NCI-H1105 (cell line): ENCODE measurements at regions not wholly inside any gene's neighbourhood (a gene's known extent, or its start where the extent isn't known, plus 50 kb on each side); places are given as distances from the start of the nearest gene placed in this dataset.
A peak's percentile ranks its signal among the peaks of the same experiment; 100 is the strongest.
"Not testable (repeated sequence)": the region's sequence is repeated elsewhere in the genome, so short reads cannot be mapped to it uniquely, and the experiment has no call there.

Experiments
- DNase-seq: peaks from one replicate; lab custom pipeline; 2025; lab: John Stamatoyannopoulos, UW

DNA sequence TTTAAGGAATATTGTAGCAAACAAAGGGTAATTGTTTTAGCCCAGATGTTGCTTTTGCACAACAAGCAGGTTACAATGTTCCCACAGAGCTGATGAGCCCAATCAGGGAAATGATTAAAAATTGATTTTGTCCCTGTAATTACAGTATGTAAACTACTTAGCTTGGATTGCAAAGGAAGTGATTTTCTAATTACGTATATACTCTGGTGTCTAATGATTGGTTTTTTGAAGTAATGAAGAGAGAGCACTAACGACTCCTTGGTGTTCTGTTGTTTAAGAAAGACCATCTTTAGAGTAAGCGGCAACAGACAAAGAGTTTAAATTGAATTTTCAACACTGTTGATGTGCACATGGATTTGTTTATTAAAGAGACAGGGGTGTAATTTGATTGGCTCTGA lies 95.3 kb upstream of the ZNF536 start:
- DNase-seq: no peak

DNA sequence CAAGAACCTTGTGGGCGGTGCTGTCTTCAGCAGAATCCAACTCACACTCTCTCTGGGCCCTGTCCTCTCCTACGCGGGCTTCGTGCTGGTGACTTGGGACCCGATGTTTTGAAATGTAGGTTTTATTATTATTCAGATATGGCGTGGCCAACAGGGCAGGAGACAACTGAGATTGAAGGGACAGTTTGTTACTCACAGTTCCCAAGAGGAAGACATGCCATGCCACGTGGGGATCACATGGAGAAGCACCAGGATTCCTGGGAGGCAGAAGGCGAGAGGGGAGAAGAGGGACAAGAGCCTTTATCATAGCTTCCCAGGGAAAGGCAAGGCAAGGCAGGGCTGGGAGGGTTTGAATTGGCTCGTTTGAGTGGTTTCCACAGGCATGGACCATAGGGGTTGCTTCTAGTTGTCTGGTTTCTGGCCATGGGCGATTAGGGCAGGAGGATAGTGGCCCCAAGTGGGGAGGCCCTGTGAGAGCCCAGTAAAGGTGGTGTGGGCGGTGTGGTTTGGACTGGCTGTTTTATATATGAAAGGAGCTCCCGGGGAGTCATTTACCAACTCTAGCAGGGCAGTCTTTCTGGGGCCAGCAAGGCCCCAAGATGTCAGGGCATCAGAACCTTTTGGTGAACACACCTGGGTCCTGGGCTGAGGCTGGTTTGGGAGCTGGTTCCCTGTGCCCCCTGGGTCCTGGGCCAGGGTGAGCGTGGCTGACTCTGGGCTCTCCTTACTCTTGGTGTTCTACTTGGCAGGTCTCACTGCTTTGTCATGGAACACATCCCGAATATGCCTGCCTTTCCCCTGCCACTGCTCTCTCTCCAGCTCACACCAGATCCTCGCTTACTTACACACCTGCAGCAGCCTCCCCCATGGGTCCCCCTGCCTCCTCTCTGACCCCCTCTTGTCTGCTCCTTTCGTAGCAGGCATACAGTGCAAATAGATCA lies 94.0 kb upstream of the ZNF536 start:
- DNase-seq: no peak

DNA sequence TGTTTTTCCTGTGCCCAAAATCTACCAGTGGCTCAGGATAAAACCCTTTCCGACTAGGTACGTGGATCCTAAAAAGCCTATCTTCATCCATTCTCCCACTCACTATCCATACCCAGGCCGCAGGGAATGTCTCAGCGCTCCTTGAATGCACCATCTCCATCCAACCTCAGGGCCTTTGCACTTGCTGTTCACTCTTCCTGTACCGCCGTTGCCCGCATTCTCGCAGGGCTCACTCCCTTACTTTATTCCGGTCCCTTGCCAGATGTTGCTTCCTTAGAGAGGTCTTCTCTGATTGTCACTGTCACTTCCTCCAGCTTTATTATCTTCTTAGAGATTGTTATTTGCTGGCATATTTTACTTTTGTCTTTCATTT lies 93.3 kb upstream of the ZNF536 start:
- no peak for DNase-seq

DNA sequence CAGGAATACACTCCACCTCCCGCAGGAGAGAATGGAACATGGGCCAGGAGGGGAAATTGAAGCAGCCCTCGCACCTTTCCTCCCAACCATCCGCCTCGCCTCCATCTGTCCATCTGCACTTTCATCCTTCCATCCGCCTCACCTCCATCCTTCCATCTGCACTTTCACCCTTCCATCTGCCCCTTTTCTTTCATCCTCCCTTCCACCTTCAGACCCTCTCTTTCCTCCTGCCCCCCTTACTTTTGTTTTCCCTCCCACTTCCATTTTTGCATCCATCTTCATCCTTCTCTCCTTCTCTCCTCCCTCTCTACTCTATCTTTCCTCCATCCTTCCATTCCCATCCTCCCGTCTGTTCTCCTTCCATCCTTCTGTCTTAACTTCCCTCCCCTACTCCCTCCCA lies 92.2 kb upstream of the ZNF536 start:
- DNase-seq: no peak

DNA sequence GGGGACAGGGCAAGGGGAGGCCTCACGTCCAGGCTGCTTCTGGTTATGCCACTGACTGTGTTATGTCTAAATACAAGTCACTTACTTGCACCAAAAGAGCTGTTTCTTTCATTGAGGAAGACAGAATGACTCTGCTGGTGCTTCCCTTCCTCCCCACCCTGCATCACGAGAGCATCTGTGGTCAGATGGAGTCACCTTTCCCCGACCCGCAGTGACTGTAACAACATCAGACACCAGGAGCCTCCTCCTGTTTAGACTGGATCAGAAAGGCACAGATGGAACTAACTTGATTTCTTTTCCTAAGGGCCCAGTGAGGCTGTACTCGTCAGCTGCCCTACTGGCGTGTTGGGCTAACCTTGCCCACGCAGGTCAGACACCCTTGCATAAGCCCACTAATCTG lies 90.3 kb upstream of the ZNF536 start:
- no peak for DNase-seq

DNA sequence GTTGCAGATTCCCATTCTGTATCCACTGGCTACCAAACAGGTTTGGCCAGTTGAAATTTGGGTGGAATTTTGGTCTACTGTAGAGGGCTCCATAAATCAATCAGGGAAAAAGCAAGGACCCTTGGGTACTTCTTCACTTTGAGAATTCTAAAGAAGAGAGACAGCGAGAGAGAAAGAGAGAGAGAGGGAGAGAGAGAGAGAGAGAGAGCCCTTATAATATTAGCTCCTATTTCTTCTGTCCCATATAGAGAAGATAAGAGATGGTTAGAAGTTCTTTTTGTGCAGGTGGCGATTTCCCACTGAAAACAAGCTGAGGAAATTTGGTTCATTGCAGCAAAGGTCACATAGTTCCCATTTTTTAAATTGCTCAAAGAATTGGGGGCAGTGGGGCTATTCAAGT lies 88.6 kb upstream of the ZNF536 start:
- no peak for DNase-seq

DNA sequence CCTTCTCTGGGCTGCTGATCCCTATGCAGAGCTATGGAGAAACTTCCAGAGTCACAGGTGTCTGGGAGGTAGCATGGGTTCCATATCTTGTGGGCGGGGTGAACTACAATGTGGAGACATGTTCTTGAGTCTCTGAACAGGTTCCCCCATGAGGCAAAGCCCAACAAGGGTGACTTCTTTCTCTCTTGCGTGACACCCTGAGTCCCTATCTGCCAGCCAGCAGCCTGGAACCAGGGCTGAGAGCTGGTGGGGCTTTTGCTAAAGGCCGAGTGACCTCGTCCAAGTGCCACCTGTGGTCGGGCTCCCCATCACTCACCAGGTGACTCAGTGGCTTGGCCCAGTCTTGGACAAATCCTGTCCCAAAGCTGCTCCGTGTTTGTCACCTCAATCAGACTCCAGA lies 88.0 kb upstream of the ZNF536 start:
- DNase-seq: no peak

DNA sequence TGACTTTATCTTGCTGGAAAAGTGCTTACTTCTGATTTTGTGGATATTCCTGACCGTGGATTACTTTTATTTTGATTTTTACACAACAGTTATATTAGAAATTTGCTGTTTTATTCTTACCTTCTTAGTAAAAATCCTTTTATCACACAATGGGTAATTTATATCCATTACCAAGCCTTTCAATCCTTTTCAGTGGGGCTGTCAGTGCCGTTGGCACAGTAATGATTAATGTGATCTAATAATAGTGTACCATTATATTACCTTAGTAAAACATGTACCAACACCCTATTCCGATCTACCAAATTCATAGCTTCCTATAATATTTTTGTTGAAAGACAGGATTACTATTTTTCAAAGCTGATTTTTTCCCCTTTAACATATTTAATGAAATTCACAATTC lies 87.3 kb upstream of the ZNF536 start:
- no peak for DNase-seq

DNA sequence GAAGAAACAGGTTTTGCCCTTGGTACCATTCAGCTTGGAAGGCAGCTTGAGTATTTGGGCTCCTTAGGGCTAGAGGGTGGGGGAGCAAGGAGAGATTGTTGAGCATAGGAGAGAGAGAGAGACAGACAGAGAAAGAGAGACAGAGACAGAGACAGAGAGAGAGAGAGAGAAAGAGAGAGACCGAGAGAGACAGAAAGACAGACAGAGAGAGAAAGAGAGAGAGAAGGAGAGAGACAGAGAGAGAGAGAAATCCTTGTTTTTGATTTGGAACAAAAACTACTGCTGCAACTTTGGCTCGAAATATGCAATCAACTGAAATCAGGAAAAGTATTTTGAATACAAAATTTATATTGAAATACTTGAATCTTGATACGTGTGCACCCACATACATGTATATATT lies 85.8 kb upstream of the ZNF536 start:
- no peak for DNase-seq

DNA sequence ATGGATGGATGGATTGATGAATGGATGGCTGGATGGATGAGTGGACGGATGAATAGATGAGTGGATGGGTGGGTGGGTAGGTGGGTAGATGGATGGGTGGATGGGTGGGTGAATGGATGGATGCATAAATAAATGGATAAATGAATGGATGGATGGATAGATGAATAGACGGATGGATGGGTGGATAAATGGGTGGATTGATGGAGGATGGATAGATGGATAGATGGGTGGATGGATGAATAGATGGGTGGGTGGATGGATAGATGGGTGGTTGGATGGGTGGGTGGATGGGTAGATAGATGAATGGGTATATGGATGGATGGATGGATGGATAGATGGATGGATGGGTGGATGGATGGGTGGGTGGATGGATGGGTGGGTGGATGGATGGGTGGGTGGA lies 84.9 kb upstream of the ZNF536 start:
- no peak for DNase-seq

DNA sequence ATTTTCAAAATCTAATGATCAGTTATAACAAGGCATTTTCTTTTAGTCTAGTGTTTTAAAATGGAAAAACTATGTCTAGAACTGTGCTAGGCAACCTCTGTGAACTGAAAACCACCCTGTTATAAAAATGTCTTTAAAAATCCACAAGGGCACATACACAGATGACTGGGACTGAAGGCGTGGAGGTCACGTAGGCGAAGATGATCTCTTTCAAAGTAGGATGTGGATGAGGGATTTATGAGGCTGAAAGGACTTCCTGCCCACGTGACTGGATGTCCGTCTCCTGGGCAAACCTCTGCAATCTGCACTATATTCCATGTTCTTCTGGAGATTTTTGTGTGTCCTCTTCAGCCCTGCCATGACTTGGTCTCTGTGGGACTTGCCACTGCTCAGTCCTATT lies 84.2 kb upstream of the ZNF536 start:
- no peak for DNase-seq

DNA sequence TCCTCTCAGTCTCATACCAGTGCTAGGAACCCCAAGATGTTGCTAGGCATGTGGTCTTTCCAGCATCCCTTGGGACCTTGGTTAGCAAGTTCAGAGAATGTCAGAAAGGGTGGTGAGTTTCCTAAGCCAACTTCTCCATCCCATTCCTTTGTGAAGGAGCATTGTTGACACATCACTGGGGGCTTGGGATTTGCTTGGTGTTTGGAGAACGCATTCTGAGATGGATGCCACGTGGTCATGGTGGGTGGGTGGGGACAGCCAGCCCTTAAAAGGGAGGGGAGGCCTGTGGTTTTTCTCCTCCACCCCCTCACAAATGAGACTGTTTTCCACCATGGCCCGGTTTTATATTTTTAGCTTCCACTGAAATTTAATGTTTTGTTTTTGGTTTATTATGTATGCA lies 83.3 kb upstream of the ZNF536 start:
- DNase-seq: no peak

DNA sequence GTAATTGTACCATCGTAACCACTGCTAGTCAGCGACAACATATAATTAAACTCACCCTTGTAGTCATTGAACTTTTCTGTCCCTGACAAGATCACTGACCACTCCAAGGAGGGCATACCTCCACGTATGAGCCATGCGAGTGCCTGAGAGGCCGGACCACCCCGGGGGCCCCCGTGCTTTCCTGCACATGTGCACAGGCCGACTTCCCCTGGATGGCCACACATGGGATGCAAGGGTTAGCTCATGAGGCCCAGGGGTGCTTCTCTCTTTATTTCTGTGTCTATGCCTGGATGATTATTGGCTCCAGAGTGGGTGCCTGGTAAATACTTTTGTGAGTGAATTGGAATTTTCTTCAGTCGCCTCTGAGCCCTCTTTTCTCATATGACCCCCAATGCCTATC lies 82.8 kb upstream of the ZNF536 start:
- DNase-seq: no peak

DNA sequence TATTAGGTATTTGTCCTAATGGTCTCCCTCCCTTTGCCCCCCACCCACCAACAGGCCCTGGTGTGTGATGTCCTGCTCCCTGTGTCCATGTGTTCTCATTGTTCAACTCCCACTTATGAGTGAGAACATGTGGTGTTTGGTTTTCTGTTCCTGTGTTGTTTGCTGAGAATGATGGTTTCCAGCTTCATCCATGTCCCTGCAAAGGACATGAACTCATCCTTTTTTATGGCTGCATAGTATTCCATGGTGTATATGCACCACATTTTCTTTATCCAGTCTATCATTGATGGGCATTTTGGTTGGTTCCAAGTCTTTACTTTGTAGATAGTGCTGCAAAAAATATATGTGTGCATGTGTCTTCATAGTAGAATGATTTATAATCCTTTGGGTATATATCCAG lies 81.4 kb upstream of the ZNF536 start:
- not testable (repeated sequence) for DNase-seq

DNA sequence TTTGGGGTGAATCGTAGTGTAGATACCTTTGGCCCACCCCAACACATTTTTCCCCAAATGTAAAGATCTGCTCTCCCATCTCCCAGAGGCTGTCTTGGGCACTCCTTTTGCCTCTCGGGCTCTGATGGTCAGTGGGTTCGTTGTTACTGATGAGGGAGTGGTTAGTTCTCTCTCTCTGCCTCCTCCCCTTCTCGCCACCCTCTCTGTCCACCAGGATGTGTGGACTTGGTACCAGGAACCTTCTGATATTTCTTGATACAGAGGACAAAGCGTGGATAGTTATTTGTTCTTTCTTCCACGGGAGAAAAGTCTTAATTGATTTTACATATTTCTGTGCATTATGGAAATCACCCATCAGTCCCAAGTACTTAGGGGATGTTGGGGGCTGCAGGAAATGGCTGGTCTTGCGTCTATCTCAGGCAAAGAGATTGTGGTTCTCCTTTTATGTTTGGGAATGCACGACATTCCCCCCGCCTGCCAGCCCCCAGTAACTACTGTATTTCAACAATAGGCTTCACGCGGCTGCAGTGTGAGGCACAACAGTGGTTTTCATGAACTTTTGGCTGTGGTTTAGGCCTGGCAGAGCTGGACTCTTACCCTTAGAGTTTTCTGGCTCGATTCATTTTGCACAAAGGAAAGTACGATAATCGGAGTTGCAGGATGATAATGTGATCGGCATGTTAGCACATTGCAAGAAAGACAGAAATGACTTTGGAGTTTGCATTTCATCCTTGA lies 79.0 kb upstream of the ZNF536 start:
- no peak for DNase-seq

DNA sequence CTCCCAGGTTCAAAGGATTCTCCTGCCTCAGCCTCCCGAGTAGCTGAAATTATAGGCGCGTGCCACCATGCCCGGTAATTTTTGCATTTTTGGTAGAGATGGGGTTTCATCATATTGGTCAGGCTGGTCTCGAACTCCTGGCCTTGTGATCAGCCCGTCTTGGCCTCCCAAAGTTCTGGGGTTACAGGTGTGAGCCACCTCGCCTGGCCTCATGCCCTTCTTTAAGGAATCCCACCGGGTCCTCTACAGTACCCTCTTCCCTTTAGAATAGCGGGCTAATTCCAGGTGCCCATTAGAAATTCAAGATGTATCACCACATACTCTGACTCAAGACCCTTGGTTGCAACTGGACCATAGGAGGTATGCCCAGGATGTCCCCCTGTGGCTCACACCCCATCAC lies 74.2 kb upstream of the ZNF536 start:
- DNase-seq: no peak

DNA sequence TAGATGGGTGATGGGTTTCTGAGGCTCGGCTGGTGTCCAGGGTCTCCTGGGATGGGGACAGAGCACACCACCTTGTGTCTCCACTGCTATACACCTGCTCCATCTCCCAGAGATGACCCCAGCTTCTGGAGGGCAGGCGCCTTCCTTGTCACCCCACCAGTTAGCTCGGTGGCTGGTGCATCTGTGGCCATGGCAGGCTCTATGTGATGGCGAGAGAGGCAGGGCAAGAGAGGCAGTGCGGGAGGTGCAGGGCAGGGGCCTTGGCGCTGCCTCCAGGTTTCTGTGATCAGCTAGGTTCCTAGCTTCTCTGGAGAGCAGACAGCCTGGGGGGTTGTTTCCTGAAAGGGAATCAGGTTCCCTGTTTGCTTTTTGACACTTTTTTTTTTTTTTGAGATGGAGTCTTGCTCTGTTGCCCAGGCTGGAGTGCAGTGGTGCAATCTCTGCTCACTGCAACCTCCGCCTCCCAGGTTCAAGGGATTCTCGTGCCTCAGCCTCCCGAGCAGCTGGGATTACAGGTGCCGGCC lies 69.0 kb upstream of the ZNF536 start:
- DNase-seq: no peak

DNA sequence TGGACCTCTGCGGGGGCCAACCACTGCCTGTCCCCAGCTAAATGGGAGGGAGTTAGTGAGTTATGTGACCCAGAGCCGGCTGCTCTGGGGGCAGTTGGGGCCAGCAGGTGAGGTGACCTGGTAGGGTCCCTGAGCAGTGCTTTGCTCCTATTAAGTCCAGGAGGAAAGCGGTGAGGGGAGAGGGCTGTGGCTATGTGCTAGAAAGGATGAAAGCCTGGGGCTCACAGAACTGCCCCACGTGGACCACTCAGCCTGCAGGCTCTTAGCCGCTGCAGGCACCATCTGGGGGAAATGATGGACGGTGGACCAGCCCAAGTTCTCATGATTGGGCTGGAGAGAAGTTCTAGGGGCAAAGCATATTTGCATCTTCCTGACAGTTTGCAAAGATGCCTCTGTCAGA lies 67.6 kb upstream of the ZNF536 start:
- no peak for DNase-seq

DNA sequence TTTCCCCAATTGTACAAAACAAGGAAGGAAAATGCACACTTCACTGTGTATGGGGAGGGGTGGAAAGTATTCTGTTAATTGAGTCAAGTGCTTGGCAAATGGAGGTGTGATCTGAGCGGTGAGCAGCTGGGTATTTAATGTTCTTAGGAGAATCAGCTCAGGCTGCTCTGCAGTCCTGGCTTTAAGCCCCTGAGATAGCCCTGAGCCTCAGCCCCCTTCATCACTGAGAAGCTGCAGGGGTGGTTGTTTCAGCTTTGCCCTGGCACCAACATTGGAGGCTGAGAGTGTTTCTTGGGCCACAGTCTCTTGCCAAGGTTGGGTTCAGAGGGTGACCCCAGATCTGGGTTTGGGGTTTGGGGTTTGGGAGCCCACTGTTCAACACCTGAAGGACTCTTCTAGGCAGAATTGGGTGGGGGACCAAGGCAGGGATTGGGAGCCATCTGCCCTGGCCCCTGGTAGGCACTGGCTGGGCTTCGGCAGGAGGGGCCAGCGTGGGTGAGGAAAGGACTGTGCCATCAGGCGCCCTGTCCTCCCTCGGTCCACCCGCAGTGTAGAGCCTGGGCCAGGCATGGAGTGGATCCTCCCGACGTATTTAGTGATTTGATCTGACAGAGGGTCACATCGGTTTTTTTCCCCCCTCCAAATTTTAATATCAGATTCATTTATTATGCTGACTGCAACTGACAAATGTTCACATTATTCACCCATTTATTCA lies 66.7 kb upstream of the ZNF536 start:
- DNase-seq: no peak

DNA sequence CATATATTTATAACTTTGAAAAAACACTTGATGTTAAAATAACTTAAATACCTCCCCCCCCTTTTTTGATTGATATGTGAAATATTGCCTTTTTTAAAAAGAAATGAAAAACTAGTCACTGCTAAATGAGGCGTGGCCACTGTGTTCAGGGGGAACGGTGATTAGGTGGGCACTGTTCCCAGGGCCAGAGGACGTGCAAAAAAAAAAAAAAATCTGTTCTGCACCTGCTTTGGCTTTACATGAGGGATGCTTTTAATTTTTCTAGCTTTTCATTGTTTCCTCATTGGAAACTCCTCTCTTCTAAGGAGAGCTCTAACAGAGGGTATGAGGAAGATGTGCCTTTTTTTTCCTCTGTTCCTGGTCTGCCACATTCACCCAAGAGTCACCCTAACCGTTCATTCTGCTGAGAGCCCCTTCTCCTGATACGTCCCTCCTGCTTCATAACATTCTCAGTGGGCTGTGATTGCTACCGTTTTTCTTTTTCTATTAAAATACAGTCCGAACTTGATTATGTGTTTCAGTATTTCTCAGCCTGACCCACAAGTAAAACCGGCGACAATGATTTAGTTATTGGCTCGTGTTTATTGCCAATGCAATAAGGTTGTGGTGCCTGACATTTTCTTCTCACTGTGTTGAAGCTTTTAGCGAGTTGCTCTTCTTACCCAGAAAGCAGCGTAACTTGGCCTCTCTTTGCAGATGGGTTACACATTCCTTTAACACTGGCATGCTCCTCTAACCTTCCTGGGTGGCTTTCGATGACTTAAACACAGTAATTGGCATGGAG lies 64.8 kb upstream of the ZNF536 start:
- DNase-seq: peak; percentile 58

DNA sequence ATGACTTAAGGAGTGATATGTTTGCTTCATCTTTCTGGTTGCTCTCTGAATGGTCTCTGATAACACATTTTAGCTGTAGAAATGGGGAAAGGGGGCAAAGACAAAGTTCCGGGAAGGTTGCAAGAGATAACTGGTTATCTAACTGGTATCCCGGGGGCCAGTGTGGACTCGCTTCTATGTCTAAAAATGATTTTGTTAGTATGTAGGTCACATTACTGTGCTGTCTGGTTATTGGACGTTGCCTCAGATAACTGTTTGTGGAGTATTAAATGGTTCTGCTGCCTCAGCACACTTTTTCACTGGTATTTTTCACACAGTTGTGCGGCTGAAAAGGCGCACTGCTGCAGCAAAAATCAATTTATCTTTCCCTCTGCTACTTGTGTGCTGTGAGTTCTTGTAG lies 63.0 kb upstream of the ZNF536 start:
- DNase-seq: no peak
